IMR-90 (cell line): ENCODE measurements at regions not wholly inside any gene's neighbourhood (a gene's known extent, or its start where the extent isn't known, plus 50 kb on each side); places are given as distances from the start of the nearest gene placed in this dataset.

Experiments used
- ATAC-seq: fragments of 200-7000 bp; cut with Tn5 transposase; 2 replicates; pipeline ENCODE4 v1.9.1; 2020; ENCODE audit warnings: low read depth, mild to moderate bottlenecking, moderate library complexity
- BruUV-seq: library from RNA; stranded (reverse); fragments of 400-500 nt; replicated peaks from 2 replicates; lab custom pipeline; 2021; lab: Mats Ljungman, UMichigan
- CTCF ChIA-PET: fragments of 300-600 bp; formaldehyde crosslinking; extraction: SDS; loops from one replicate; lab custom pipeline; 2021; ENCODE audit warnings: antibody characterized with exemption; lab: Yijun Ruan, JAX
- POLR2A ChIA-PET: fragments of 300-600 bp; sonication (Branson Sonifier 250); formaldehyde crosslinking; loops from one replicate; lab custom pipeline; 2022; ENCODE audit warnings: antibody characterized with exemption; ENCODE audit not compliant: unreplicated experiment; lab: Charles Lee
- DNase-seq: peaks from one replicate; pipeline ENCODE4 v3.0.0; 2013
- H2AFZ ChIP-seq: replicated peaks from 2 replicates; pipeline ENCODE3; 2013; ENCODE audit warnings: low read length, mild to moderate bottlenecking; ENCODE audit not compliant: poor library complexity
- H2AK5ac ChIP-seq: 2 replicates; pipeline ENCODE4 v1.6.1; 2013; ENCODE audit warnings: low read depth, low read length, inconsistent platforms
- H2AK9ac ChIP-seq: replicated peaks from 2 replicates; pipeline ENCODE3; 2013; ENCODE audit warnings: mild to moderate bottlenecking, low read depth, low read length, moderate library complexity; ENCODE audit not compliant: poor library complexity
- H2BK120ac ChIP-seq: 2 replicates; pipeline ENCODE4 v1.6.1; 2013; ENCODE audit warnings: low read depth, low read length, inconsistent platforms
- H2BK15ac ChIP-seq: 3 replicates; pipeline ENCODE4 v1.6.1; 2013; ENCODE audit warnings: low read depth, low read length, inconsistent platforms
- H2BK20ac ChIP-seq: 2 replicates; pipeline ENCODE4 v1.6.1; 2013; ENCODE audit warnings: low read depth, mild to moderate bottlenecking, inconsistent platforms, low read length, moderate library complexity
- H2BK5ac ChIP-seq: 2 replicates; pipeline ENCODE4 v1.6.1; 2013; ENCODE audit warnings: mild to moderate bottlenecking, low read depth, low read length, inconsistent platforms; ENCODE audit not compliant: poor library complexity, severe bottlenecking
- H3K14ac ChIP-seq: replicated peaks from 2 replicates; pipeline ENCODE4 v1.6.1; 2013; ENCODE audit warnings: low read depth, low read length, inconsistent platforms
- H3K18ac ChIP-seq: 2 replicates; pipeline ENCODE4 v1.6.1; 2013; ENCODE audit warnings: low read depth, low read length, control low read depth
- H3K23ac ChIP-seq: 2 replicates; pipeline ENCODE4 v1.6.1; 2013; ENCODE audit warnings: low read depth, low read length, inconsistent platforms
- H3K27ac ChIP-seq: 2 replicates; pipeline ENCODE4 v1.5.1; 2013; ENCODE audit warnings: mild to moderate bottlenecking, control low read depth, low read length; ENCODE audit not compliant: insufficient read depth
- H3K27me3 ChIP-seq: 2 replicates; pipeline ENCODE4 v1.6.1; 2013; ENCODE audit warnings: low read length; ENCODE audit not compliant: control insufficient read depth, insufficient read depth
- H3K36me3 ChIP-seq: 2 replicates; pipeline ENCODE4 v1.6.1; 2013; ENCODE audit warnings: low read length, mixed read lengths; ENCODE audit not compliant: control insufficient read depth, insufficient read depth
- H3K4ac ChIP-seq: 2 replicates; pipeline ENCODE4 v1.6.1; 2013; ENCODE audit warnings: low read depth, low read length, inconsistent platforms
- H3K4me1 ChIP-seq: 2 replicates; pipeline ENCODE4 v1.6.1; 2013; ENCODE audit warnings: low read length, mixed read lengths; ENCODE audit not compliant: control insufficient read depth, insufficient read depth
- H3K4me2 ChIP-seq: 2 replicates; pipeline ENCODE4 v1.6.1; 2013; ENCODE audit warnings: low read depth, mild to moderate bottlenecking, control low read depth, low read length, moderate library complexity
- H3K4me3 ChIP-seq: 2 replicates; pipeline ENCODE4 v1.5.1; 2013; ENCODE audit warnings: low read depth, mild to moderate bottlenecking, control low read depth, low read length, moderate library complexity; ENCODE audit not compliant: insufficient read depth
- H3K56ac ChIP-seq: 2 replicates; pipeline ENCODE4 v1.6.1; 2013; ENCODE audit warnings: low read length, inconsistent platforms; ENCODE audit not compliant: insufficient read depth; ENCODE audit errors: extremely low read depth
- H3K79me1 ChIP-seq, 2 experiments: 2 replicates each; pipeline ENCODE4 v1.6.1; 2013; ENCODE audit warnings: low read length in 2 of 2, inconsistent platforms in 1 of 2, low read depth in 1 of 2
- H3K9ac ChIP-seq: 2 replicates; pipeline ENCODE4 v1.6.1; 2013; ENCODE audit warnings: low read depth, low read length, control low read depth
- H3K9me1 ChIP-seq: 2 replicates; pipeline ENCODE4 v1.6.1; 2013; ENCODE audit warnings: low read length, inconsistent platforms; ENCODE audit not compliant: insufficient read depth
- H3K9me3 ChIP-seq: 2 replicates; pipeline ENCODE4 v1.6.1; 2013; ENCODE audit warnings: low read length; ENCODE audit not compliant: control insufficient read depth, insufficient read depth
- H4K20me1 ChIP-seq: 2 replicates; pipeline ENCODE4 v1.6.1; 2013; ENCODE audit warnings: low read length, inconsistent platforms; ENCODE audit not compliant: insufficient read depth
- H4K5ac ChIP-seq: 2 replicates; pipeline ENCODE4 v1.6.1; 2013; ENCODE audit warnings: mild to moderate bottlenecking, low read depth, low read length, control low read depth
- H4K8ac ChIP-seq, 2 experiments: 2 replicates each; pipeline ENCODE4 v1.6.1; 2013; ENCODE audit warnings: low read depth in 2 of 2, low read length in 2 of 2, control low read depth in 1 of 2, inconsistent platforms in 1 of 2
- H4K91ac ChIP-seq: 2 replicates; pipeline ENCODE4 v1.6.1; 2013; ENCODE audit warnings: low read depth, low read length, inconsistent platforms; ENCODE audit not compliant: insufficient read depth
- CEBPB ChIP-seq: IDR thresholded peaks from 2 replicates; pipeline ENCODE4 v1.6.1; 2012; ENCODE audit warnings: low read depth, low read length, improper control_type of control experiment
- CTCF ChIP-seq: conservative IDR thresholded peaks from 2 replicates; pipeline ENCODE4 v1.5.1; 2012; ENCODE audit warnings: mild to moderate bottlenecking, low read depth, low read length, improper control_type of control experiment
- MAFK ChIP-seq: IDR thresholded peaks from 2 replicates; pipeline ENCODE4 v1.6.1; 2012; ENCODE audit warnings: low read depth, low read length, improper control_type of control experiment
- MAZ ChIP-seq: IDR thresholded peaks from 2 replicates; pipeline ENCODE4 v1.6.1; 2012; ENCODE audit warnings: low read depth, mild to moderate bottlenecking, low read length, improper control_type of control experiment, moderate library complexity, borderline replicate concordance
- POLR2A ChIP-seq: IDR thresholded peaks from 2 replicates; pipeline ENCODE4 v1.6.1; 2012; ENCODE audit warnings: mild to moderate bottlenecking, low read depth, low read length
- RCOR1 ChIP-seq: IDR thresholded peaks from 2 replicates; pipeline ENCODE4 v1.6.1; 2012; ENCODE audit warnings: mild to moderate bottlenecking, low read length, improper control_type of control experiment; ENCODE audit not compliant: insufficient replicate concordance
- SMC3 ChIP-seq: fragments of 150-350 bp; IDR thresholded peaks from 2 replicates; pipeline ENCODE4 v1.6.1; 2016; ENCODE audit warnings: low read depth, mild to moderate bottlenecking, antibody characterized with exemption, low read length, moderate library complexity
- USF2 ChIP-seq: fragments of 150-350 bp; IDR thresholded peaks from 2 replicates; pipeline ENCODE4 v1.6.1; 2017; ENCODE audit warnings: mild to moderate bottlenecking, antibody characterized with exemption, low read length, low read depth
- WGBS, 2 experiments: methylation state at CpG; one replicate each; pipeline versions ENCODE4 v1.1.5 to v1.1.7; 2013; ENCODE audit warnings: missing lambda C conversion rate in 2 of 2; ENCODE audit not compliant: insufficient read length in 1 of 2; ENCODE audit errors: extremely low coverage in 2 of 2; 5-methylcytosine and 5-hydroxymethylcytosine counted together
- dilution Hi-C: fragments of 300-500 bp; cut with HindIII; formaldehyde crosslinking; loops from one replicate; pipeline ENCODE4 v1.14.3; 2018; ENCODE audit warnings: low sequenced_read_pairs; ENCODE audit not compliant: unreplicated experiment
- in situ Hi-C: fragments of 300-500 bp; cut with MboI; formaldehyde crosslinking; loops from 3 replicates; pipeline ENCODE4 v1.14.3; 2019; ENCODE audit warnings: low sequenced_read_pairs, inconsistent platforms, mixed read lengths
- intact Hi-C: fragments of 100-400 bp; cut with micrococcal nuclease; formaldehyde crosslinking; loops from 2 replicates; pipeline ENCODE4 v1.10.0; 2022

GRCh38 chr5:56535347-56535746 is 280.0 kb upstream of the MAP3K1 start:
- DNase-seq (no peak), ATAC-seq (no peak)
- no CpG with 5 or more reads among the region's 1 CpG for WGBS, 2 experiments
- no peak overlapping the region for H3K56ac ChIP-seq
- no peak overlapping the region for H3K4me2 ChIP-seq
- in situ Hi-C loops: no loop called here
- no peak overlapping the region for H2BK15ac ChIP-seq
- H3K79me1 ChIP-seq: no peaks in the 10 kb centered on the region
- peak overlapping the region; percentile 65; the same call in 1 of the 2 replicates for H2BK20ac ChIP-seq
- no peaks in the 10 kb centered on the region for H3K27me3 ChIP-seq
- dilution Hi-C loops: no loop called here
- 0 out of 2 replicates have a peak overlapping the region, but pooled peaks have one; percentile 35 for H2AK5ac ChIP-seq
- H2AK9ac ChIP-seq: no peak overlapping the region
- no peaks in the 10 kb centered on the region for H3K4me1 ChIP-seq
- ChIA-PET CTCF (no interaction called here), POLR2A (no interaction called here)
- no peaks in the 10 kb centered on the region for H3K36me3 ChIP-seq
- H4K5ac ChIP-seq: no peak overlapping the region
- no peak overlapping the region for H3K23ac ChIP-seq
- intact Hi-C loops: no loop called here
- no peaks in the 10 kb centered on the region for H3K9me1 ChIP-seq
- H2BK120ac ChIP-seq: no peak overlapping the region
- no peaks in the 10 kb centered on the region for H4K20me1 ChIP-seq
- H2AFZ ChIP-seq: no peak overlapping the region
- no peak overlapping the region for H3K4me3 ChIP-seq
- H3K4ac ChIP-seq: peak overlapping the region; percentile 56; the same call in 1 of the 2 replicates
- H3K9ac ChIP-seq: no peak overlapping the region
- TF ChIP-seq MAFK (no peak), POLR2A (no peak), SMC3 (no peak), CEBPB (no peak), USF2 (no peak), MAZ (no peak), RCOR1 (no peak), CTCF (no peak)
- H4K8ac ChIP-seq: peak overlapping the region in 1 of 2 experiments; percentile 18; a peak in 1 of 4 replicates
- no peak overlapping the region for H2BK5ac ChIP-seq
- no peak overlapping the region; the same call in 1 of the 2 replicates for H4K91ac ChIP-seq
- no peaks in the 10 kb centered on the region for H3K9me3 ChIP-seq
- 0 out of 2 replicates have a peak overlapping the region, but pooled peaks have one; percentile 9 for H3K14ac ChIP-seq
- no peak overlapping the region for H3K27ac ChIP-seq
- BruUV-seq: no TSS peak
- H3K18ac ChIP-seq: no peak overlapping the region
